GM23338 (cell line): ENCODE measurements at regions not wholly inside any gene's neighbourhood (a gene's known extent, or its start where the extent isn't known, plus 50 kb on each side); places are given as distances from the start of the nearest gene placed in this dataset.
A peak's percentile ranks its signal among the peaks of the same experiment; 100 is the strongest.

Experiments
- ATAC-seq: fragments of 200-7000 bp; cut with Tn5 transposase; 3 replicates; pipeline ENCODE4 v1.9.1; 2020
- DNase-seq: peaks from one replicate; pipeline ENCODE4 v3.0.0-alpha.2; 2015; ENCODE audit warnings: low spot score
- H2AFZ ChIP-seq: fragments of 200-600 bp; sonication (generic); 2 replicates; pipeline ENCODE4 v1.8.0; 2016; ENCODE audit warnings: antibody characterized with exemption, mild to moderate bottlenecking, moderate library complexity
- H3F3A ChIP-seq: fragments of 200-600 bp; sonication (generic); replicated peaks from 2 replicates; pipeline ENCODE4 v1.8.0; 2017; ENCODE audit warnings: antibody characterized with exemption, mixed run types, low read depth
- H3K27ac ChIP-seq: fragments of 200-600 bp; sonication (generic); 2 replicates; pipeline ENCODE4 v1.6.1; 2016; ENCODE audit warnings: low read depth
- H3K27me3 ChIP-seq: fragments of 200-600 bp; sonication (generic); 2 replicates; pipeline ENCODE4 v1.8.0; 2016; ENCODE audit warnings: mild to moderate bottlenecking, mixed run types, moderate library complexity; ENCODE audit not compliant: insufficient read depth
- H3K36me3 ChIP-seq: fragments of 200-600 bp; sonication (generic); 2 replicates; pipeline ENCODE4 v1.8.0; 2016; ENCODE audit warnings: mild to moderate bottlenecking; ENCODE audit not compliant: insufficient read depth
- H3K4me1 ChIP-seq: fragments of 200-600 bp; sonication (generic); 2 replicates; pipeline ENCODE4 v1.8.0; 2016; ENCODE audit warnings: mild to moderate bottlenecking, moderate library complexity; ENCODE audit not compliant: insufficient read depth
- H3K4me2 ChIP-seq: fragments of 200-600 bp; sonication (generic); 2 replicates; pipeline ENCODE4 v1.7.1; 2017; ENCODE audit warnings: mixed run types
- H3K4me3 ChIP-seq: fragments of 200-600 bp; sonication (generic); 2 replicates; pipeline ENCODE4 v1.6.1; 2016; ENCODE audit warnings: mixed run types
- H3K79me2 ChIP-seq: fragments of 200-600 bp; sonication (generic); replicated peaks from 2 replicates; pipeline ENCODE4 v1.8.0; 2017; ENCODE audit warnings: mild to moderate bottlenecking; ENCODE audit not compliant: insufficient read depth
- H3K9me2 ChIP-seq: fragments of 200-600 bp; sonication (generic); 2 replicates; pipeline ENCODE4 v1.8.0; 2017; ENCODE audit not compliant: insufficient read depth
- H4K20me1 ChIP-seq: fragments of 200-600 bp; sonication (generic); replicated peaks from 2 replicates; pipeline ENCODE4 v1.8.0; 2017; ENCODE audit warnings: mild to moderate bottlenecking; ENCODE audit not compliant: insufficient read depth
- H3K27ac Mint-ChIP-seq: 2 replicates; pipeline ENCODE4 v1.8.0; 2020; ENCODE audit warnings: inconsistent platforms, mild to moderate bottlenecking, moderate library complexity, mixed read lengths
- H3K27me3 Mint-ChIP-seq: 3 replicates; pipeline ENCODE4 v1.8.0; 2022; ENCODE audit warnings: low read depth, mild to moderate bottlenecking, moderate library complexity, mixed read lengths, inconsistent platforms; ENCODE audit not compliant: insufficient read depth, poor library complexity
- H3K36me3 Mint-ChIP-seq: 3 replicates; pipeline ENCODE4 v1.8.0; 2021; ENCODE audit warnings: low read depth, mild to moderate bottlenecking, inconsistent platforms, moderate library complexity, mixed read lengths
- H3K4me1 Mint-ChIP-seq: 3 replicates; pipeline ENCODE4 v1.8.0; 2020; ENCODE audit warnings: mild to moderate bottlenecking, inconsistent platforms, mixed read lengths
- H3K4me3 Mint-ChIP-seq: 3 replicates; pipeline ENCODE4 v1.8.0; 2021; ENCODE audit warnings: moderate library complexity, mild to moderate bottlenecking, inconsistent platforms, mixed read lengths
- H3K9me3 Mint-ChIP-seq: 3 replicates; pipeline ENCODE4 v1.8.0; 2020; ENCODE audit warnings: moderate library complexity, mild to moderate bottlenecking, inconsistent platforms, mixed read lengths
- CREB1 ChIP-seq: fragments of 250-450 bp; sonication (Bioruptor Pico); IDR thresholded peaks from 2 replicates; pipeline ENCODE4 v1.5.0; 2020; ENCODE audit warnings: low read depth, mild to moderate bottlenecking, moderate library complexity
- EZH2 ChIP-seq: fragments of 200-600 bp; sonication (generic); IDR thresholded peaks from one replicate; pipeline ENCODE4 v1.8.0; 2017; ENCODE audit warnings: antibody characterized with exemption, mild to moderate bottlenecking, low read depth; ENCODE audit not compliant: unreplicated experiment
- EZH2phosphoT487 ChIP-seq: fragments of 200-600 bp; sonication (generic); IDR thresholded peaks from one replicate; pipeline ENCODE4 v1.8.1; 2018; ENCODE audit warnings: antibody characterized with exemption; ENCODE audit not compliant: unreplicated experiment
- JUNB ChIP-seq: IDR thresholded peaks from one replicate; pipeline ENCODE4 v1.6.1; 2016; ENCODE audit warnings: antibody characterized with exemption; ENCODE audit not compliant: unreplicated experiment
- NANOG ChIP-seq: IDR thresholded peaks from 2 replicates; pipeline ENCODE4 v1.6.1; 2016; ENCODE audit warnings: antibody characterized with exemption, borderline replicate concordance
- POLR2AphosphoS5 ChIP-seq: IDR thresholded peaks from 2 replicates; pipeline ENCODE4 v1.6.1; 2016; ENCODE audit warnings: antibody characterized with exemption, low read depth
- STAT1 ChIP-seq: IDR thresholded peaks from one replicate; pipeline ENCODE4 v1.6.1; 2016; ENCODE audit warnings: antibody characterized with exemption; ENCODE audit not compliant: unreplicated experiment
- ZNF114 ChIP-seq: fragments of 250-450 bp; sonication (Bioruptor Pico); IDR thresholded peaks from 2 replicates; pipeline ENCODE4 v1.5.0; 2020; ENCODE audit warnings: mild to moderate bottlenecking, moderate library complexity
- ZNF331 ChIP-seq: fragments of 250-450 bp; sonication (Bioruptor Pico); IDR thresholded peaks from 2 replicates; pipeline ENCODE4 v1.5.0; 2020; ENCODE audit warnings: low read depth, mild to moderate bottlenecking, moderate library complexity
- TF ChIP-seq, protein P1 (sequence below): IDR thresholded peaks from 2 replicates; pipeline ENCODE4 v1.6.1; 2016; ENCODE audit warnings: antibody characterized with exemption
- TF ChIP-seq, protein P2 (sequence below), 2 experiments: fragments of 200-600 bp in 1 of 2; sonication (generic) in 1 of 2; conservative IDR thresholded peaks; 2 replicates each; pipeline versions ENCODE4 v1.5.1 to v1.6.1; 2016 to 2017; ENCODE audit warnings: antibody characterized with exemption in 2 of 2, low read depth in 2 of 2, mild to moderate bottlenecking in 2 of 2, moderate library complexity in 1 of 2
- TF ChIP-seq, protein P3 (sequence below): IDR thresholded peaks from one replicate; pipeline ENCODE4 v1.6.1; 2018; ENCODE audit warnings: antibody characterized with exemption; ENCODE audit not compliant: unreplicated experiment
- TF ChIP-seq, protein P4 (sequence below): fragments of 250-450 bp; sonication (Bioruptor Pico); IDR thresholded peaks from 2 replicates; pipeline ENCODE4 v1.5.0; 2020; ENCODE audit warnings: mild to moderate bottlenecking, moderate library complexity

DNA sequence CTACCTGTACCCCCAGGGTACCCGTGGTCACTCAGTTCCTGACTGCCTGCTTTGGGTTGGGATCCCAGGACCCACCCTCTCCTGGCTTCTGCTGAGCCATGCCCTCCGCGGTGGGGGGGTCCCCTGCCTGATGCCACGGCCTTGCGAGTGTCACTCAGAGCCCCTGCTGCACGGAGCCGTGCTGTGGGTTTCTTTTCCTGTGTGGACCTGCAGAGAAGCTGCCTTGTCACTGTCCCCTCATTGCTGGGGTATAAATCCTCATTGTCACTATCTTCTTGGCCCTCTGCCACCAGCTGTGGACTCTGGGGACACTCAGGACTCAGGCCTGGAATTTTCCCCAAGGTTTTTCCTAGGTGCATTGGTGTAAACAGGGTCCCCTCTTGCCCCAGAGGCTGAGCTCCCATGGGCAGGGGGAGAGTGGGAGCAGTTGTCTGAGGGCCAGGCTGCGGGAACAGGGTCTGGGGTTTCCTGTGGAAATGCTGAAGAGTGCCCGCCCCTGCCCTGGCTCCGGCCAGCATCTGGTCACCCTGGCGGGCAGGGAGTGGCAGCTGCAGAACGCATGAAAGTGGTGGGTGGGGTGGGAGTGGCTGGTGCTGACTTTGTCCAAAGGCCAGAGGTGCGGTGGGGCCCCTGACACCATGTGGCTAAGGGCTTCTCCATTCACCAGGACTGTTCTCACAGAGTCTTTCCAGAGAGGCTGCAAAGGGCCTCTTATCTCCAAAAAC is 191.7 kb downstream of the GOLGA6L6 start:
- TF ChIP-seq, protein P1, sequence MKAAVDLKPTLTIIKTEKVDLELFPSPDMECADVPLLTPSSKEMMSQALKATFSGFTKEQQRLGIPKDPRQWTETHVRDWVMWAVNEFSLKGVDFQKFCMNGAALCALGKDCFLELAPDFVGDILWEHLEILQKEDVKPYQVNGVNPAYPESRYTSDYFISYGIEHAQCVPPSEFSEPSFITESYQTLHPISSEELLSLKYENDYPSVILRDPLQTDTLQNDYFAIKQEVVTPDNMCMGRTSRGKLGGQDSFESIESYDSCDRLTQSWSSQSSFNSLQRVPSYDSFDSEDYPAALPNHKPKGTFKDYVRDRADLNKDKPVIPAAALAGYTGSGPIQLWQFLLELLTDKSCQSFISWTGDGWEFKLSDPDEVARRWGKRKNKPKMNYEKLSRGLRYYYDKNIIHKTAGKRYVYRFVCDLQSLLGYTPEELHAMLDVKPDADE: no peak
- TF ChIP-seq NANOG (no peak), EZH2 (no peak), STAT1 (no peak), CREB1 (CRISPR knock-in tag) (no peak), POLR2AphosphoS5 (no peak), JUNB (no peak), ZNF331 (CRISPR knock-in tag) (no peak), EZH2phosphoT487 (no peak), ZNF114 (CRISPR knock-in tag) (no peak)
- TF ChIP-seq, protein P2, sequence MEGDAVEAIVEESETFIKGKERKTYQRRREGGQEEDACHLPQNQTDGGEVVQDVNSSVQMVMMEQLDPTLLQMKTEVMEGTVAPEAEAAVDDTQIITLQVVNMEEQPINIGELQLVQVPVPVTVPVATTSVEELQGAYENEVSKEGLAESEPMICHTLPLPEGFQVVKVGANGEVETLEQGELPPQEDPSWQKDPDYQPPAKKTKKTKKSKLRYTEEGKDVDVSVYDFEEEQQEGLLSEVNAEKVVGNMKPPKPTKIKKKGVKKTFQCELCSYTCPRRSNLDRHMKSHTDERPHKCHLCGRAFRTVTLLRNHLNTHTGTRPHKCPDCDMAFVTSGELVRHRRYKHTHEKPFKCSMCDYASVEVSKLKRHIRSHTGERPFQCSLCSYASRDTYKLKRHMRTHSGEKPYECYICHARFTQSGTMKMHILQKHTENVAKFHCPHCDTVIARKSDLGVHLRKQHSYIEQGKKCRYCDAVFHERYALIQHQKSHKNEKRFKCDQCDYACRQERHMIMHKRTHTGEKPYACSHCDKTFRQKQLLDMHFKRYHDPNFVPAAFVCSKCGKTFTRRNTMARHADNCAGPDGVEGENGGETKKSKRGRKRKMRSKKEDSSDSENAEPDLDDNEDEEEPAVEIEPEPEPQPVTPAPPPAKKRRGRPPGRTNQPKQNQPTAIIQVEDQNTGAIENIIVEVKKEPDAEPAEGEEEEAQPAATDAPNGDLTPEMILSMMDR (conservative IDR thresholded peaks at IDR 0.05; ENCODE audit: low read depth in 2 of 2): no peak
- TF ChIP-seq, protein P3, sequence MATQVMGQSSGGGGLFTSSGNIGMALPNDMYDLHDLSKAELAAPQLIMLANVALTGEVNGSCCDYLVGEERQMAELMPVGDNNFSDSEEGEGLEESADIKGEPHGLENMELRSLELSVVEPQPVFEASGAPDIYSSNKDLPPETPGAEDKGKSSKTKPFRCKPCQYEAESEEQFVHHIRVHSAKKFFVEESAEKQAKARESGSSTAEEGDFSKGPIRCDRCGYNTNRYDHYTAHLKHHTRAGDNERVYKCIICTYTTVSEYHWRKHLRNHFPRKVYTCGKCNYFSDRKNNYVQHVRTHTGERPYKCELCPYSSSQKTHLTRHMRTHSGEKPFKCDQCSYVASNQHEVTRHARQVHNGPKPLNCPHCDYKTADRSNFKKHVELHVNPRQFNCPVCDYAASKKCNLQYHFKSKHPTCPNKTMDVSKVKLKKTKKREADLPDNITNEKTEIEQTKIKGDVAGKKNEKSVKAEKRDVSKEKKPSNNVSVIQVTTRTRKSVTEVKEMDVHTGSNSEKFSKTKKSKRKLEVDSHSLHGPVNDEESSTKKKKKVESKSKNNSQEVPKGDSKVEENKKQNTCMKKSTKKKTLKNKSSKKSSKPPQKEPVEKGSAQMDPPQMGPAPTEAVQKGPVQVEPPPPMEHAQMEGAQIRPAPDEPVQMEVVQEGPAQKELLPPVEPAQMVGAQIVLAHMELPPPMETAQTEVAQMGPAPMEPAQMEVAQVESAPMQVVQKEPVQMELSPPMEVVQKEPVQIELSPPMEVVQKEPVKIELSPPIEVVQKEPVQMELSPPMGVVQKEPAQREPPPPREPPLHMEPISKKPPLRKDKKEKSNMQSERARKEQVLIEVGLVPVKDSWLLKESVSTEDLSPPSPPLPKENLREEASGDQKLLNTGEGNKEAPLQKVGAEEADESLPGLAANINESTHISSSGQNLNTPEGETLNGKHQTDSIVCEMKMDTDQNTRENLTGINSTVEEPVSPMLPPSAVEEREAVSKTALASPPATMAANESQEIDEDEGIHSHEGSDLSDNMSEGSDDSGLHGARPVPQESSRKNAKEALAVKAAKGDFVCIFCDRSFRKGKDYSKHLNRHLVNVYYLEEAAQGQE: no peak
- TF ChIP-seq, protein P4, sequence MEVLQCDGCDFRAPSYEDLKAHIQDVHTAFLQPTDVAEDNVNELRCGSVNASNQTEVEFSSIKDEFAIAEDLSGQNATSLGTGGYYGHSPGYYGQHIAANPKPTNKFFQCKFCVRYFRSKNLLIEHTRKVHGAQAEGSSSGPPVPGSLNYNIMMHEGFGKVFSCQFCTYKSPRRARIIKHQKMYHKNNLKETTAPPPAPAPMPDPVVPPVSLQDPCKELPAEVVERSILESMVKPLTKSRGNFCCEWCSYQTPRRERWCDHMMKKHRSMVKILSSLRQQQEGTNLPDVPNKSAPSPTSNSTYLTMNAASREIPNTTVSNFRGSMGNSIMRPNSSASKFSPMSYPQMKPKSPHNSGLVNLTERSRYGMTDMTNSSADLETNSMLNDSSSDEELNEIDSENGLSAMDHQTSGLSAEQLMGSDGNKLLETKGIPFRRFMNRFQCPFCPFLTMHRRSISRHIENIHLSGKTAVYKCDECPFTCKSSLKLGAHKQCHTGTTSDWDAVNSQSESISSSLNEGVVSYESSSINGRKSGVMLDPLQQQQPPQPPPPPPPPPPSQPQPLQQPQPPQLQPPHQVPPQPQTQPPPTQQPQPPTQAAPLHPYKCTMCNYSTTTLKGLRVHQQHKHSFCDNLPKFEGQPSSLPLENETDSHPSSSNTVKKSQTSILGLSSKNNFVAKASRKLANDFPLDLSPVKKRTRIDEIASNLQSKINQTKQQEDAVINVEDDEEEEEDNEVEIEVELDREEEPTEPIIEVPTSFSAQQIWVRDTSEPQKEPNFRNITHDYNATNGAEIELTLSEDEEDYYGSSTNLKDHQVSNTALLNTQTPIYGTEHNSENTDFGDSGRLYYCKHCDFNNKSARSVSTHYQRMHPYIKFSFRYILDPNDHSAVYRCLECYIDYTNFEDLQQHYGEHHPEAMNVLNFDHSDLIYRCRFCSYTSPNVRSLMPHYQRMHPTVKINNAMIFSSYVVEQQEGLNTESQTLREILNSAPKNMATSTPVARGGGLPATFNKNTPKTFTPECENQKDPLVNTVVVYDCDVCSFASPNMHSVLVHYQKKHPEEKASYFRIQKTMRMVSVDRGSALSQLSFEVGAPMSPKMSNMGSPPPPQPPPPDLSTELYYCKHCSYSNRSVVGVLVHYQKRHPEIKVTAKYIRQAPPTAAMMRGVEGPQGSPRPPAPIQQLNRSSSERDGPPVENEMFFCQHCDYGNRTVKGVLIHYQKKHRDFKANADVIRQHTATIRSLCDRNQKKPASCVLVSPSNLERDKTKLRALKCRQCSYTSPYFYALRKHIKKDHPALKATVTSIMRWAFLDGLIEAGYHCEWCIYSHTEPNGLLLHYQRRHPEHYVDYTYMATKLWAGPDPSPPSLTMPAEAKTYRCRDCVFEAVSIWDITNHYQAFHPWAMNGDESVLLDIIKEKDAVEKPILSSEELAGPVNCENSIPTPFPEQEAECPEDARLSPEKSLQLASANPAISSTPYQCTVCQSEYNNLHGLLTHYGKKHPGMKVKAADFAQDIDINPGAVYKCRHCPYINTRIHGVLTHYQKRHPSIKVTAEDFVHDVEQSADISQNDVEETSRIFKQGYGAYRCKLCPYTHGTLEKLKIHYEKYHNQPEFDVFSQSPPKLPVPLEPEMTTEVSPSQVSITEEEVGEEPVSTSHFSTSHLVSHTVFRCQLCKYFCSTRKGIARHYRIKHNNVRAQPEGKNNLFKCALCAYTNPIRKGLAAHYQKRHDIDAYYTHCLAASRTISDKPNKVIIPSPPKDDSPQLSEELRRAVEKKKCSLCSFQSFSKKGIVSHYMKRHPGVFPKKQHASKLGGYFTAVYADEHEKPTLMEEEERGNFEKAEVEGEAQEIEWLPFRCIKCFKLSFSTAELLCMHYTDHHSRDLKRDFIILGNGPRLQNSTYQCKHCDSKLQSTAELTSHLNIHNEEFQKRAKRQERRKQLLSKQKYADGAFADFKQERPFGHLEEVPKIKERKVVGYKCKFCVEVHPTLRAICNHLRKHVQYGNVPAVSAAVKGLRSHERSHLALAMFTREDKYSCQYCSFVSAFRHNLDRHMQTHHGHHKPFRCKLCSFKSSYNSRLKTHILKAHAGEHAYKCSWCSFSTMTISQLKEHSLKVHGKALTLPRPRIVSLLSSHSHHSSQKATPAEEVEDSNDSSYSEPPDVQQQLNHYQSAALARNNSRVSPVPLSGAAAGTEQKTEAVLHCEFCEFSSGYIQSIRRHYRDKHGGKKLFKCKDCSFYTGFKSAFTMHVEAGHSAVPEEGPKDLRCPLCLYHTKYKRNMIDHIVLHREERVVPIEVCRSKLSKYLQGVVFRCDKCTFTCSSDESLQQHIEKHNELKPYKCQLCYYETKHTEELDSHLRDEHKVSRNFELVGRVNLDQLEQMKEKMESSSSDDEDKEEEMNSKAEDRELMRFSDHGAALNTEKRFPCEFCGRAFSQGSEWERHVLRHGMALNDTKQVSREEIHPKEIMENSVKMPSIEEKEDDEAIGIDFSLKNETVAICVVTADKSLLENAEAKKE (CRISPR knock-in tag): no peak
- Histone ChIP-seq H3K9me2 (no peaks in the 10 kb centered on the region), H3K4me2 (no peak overlapping the region), H3K79me2 (no peaks in the 10 kb centered on the region), H3K27ac (no peak overlapping the region), H3K27me3 (no peaks in the 10 kb centered on the region), H2AFZ (no peak overlapping the region), H3K4me3 (0 out of 2 replicates have a peak overlapping the region, but pooled peaks have one; percentile 13), H4K20me1 (no peaks in the 10 kb centered on the region), H3K36me3 (peaks cover 26% of the 10 kb centered on the region), H3K4me1 (no peaks in the 10 kb centered on the region), H3F3A (no peaks in the 10 kb centered on the region)
- Mint-ChIP-seq H3K36me3 (peaks cover 32% of the 10 kb centered on the region), H3K27ac (no peak overlapping the region), H3K4me1 (no peaks in the 10 kb centered on the region), H3K4me3 (no peak overlapping the region), H3K9me3 (no peaks in the 10 kb centered on the region), H3K27me3 (peaks cover 22% of the 10 kb centered on the region)
- ATAC-seq (no peak), DNase-seq (no peak)
